ENCODE measurements at regions not wholly inside any gene's neighbourhood (a gene's known extent, or its start where the extent isn't known, plus 50 kb on each side); places are given as distances from the start of the nearest gene placed in this dataset.
A peak's percentile ranks its signal among the peaks of the same experiment; 100 is the strongest.

DNA sequence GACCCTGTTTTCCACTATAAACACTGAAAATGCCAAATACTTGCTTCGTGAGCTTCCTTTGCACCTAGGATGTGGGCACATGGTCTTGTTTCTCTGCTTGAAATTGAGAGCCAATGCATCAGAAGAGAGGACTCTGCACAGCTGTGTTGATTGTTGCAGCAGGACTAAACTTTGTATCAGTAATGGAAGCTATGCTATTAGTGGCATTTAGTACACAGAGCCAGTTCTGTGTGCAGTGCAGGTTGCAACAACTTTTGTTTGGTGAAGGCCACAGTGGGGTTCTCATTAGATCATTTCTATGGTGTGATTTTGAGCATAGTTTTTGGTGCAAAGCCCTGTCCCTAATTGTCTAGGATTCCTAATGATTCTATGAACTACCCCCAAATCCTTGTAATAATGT lies 54.4 kb upstream of the ANKRD17 start (continued):
- TF ChIP-seq SIN3A (IDR thresholded peaks at IDR 0.05; ENCODE audit: low read depth, low read length): no peak
- no peak for TF ChIP-seq ASH2L (IDR thresholded peaks at IDR 0.05; ENCODE audit: borderline replicate concordance, low read depth)
- TF ChIP-seq POU2F2 (IDR thresholded peaks at IDR 0.05; ENCODE audit: borderline replicate concordance, low read depth, low read length): no peak
- TF ChIP-seq EED (IDR thresholded peaks at IDR 0.05; ENCODE audit: low read depth): no peak
- TF ChIP-seq CEBPB (IDR thresholded peaks at IDR 0.05; ENCODE audit: borderline replicate concordance in 1 of 2, low read depth in 2 of 2, low read length in 2 of 2): no peak
- no peak for TF ChIP-seq NFIC (IDR thresholded peaks at IDR 0.05; ENCODE audit: low read depth, low read length)
- TF ChIP-seq CREB1 (IDR thresholded peaks at IDR 0.05; ENCODE audit: low read depth): no peak
- TF ChIP-seq NR2C2 (IDR thresholded peaks at IDR 0.05; ENCODE audit: borderline replicate concordance, control insufficient read depth, insufficient read length, low read depth): no peak

DNA sequence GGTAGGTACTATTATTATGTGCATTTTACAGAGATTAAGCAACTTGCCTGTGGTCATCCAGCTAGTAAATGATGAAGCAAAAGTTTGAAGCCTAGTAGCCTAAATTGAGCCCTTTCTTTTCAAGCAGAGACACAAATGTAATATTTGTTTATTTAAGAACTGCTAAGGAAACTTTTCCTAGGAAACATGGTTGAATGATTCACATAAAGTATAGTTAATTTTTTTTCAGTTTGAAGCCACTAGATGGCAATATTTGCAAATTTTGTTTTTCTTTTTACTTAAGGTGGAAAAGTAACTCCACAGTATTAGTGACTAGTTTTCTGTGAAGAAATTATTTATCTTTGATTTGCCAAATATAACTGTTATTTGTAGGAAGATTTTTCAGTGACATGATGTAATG lies 52.8 kb upstream of the ANKRD17 start:
- DNase-seq (ENCODE audit: low read depth, low spot score) (no peak), ATAC-seq (peak; percentile 40; the same call in 1 of the 3 replicates), FAIRE-seq (peak; percentile 52)
- POLR2A ChIA-PET: no interaction called here
- TF ChIP-seq, protein P1, sequence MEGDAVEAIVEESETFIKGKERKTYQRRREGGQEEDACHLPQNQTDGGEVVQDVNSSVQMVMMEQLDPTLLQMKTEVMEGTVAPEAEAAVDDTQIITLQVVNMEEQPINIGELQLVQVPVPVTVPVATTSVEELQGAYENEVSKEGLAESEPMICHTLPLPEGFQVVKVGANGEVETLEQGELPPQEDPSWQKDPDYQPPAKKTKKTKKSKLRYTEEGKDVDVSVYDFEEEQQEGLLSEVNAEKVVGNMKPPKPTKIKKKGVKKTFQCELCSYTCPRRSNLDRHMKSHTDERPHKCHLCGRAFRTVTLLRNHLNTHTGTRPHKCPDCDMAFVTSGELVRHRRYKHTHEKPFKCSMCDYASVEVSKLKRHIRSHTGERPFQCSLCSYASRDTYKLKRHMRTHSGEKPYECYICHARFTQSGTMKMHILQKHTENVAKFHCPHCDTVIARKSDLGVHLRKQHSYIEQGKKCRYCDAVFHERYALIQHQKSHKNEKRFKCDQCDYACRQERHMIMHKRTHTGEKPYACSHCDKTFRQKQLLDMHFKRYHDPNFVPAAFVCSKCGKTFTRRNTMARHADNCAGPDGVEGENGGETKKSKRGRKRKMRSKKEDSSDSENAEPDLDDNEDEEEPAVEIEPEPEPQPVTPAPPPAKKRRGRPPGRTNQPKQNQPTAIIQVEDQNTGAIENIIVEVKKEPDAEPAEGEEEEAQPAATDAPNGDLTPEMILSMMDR (IDR thresholded peaks at IDR 0.05 in 2 of 3, conservative IDR thresholded peaks at IDR 0.05 in 1 of 3; ENCODE audit: control insufficient read depth in 2 of 3, extremely low read depth in 1 of 3, insufficient read depth in 1 of 3, low read depth in 3 of 3, low read length in 3 of 3): peak in 2 of 3 experiments; percentile 27 to 47; a peak in 3 of 6 replicates
- TF ChIP-seq RAD21 (IDR thresholded peaks at IDR 0.05; ENCODE audit: insufficient read depth, low read depth, low read length) (peak; percentile 31), KDM1A (IDR thresholded peaks at IDR 0.05; ENCODE audit: borderline replicate concordance) (no peak), MXI1 (IDR thresholded peaks at IDR 0.05; ENCODE audit: low read depth, low read length) (no peak)
- no peaks in the 10 kb centered on the region for H3K9me3 ChIP-seq (replicated peaks; ENCODE audit: control insufficient read depth, insufficient read depth, low read length)
- in situ Hi-C loops (cut with MboI) (loop anchor here (10.0 kb wide), 1 partner anchor 343 kb away; no protein-coding TSS in a partner anchor), intact Hi-C loops (cut with micrococcal nuclease; ENCODE audit: unreplicated experiment) (loop anchor here (2.0 to 10.0 kb wide), 4 partner anchors 135 to 823 kb away; no protein-coding TSS in a partner anchor)
- CTCF ChIA-PET: interaction anchor here (0.8 to 2.1 kb wide), 9 partner anchors 10 to 823 kb away, joined by 3 to 10 read pairs (median 3); no protein-coding TSS in a partner anchor
- H3K79me2 ChIP-seq (ENCODE audit: control insufficient read depth, insufficient read depth, low read length): no peaks in the 10 kb centered on the region
- no peak overlapping the region for H3K4me3 ChIP-seq
- H3K4me1 ChIP-seq (ENCODE audit: control insufficient read depth, insufficient read depth, low read length): no peaks in the 10 kb centered on the region
- no peak overlapping the region for H3K4me2 ChIP-seq (ENCODE audit: control insufficient read depth, insufficient read depth)
- H2AFZ ChIP-seq (ENCODE audit: control insufficient read depth, low read depth, low read length): no peak overlapping the region
- no peaks in the 10 kb centered on the region for H3K36me3 ChIP-seq (ENCODE audit: control insufficient read depth in 2 of 2, insufficient read depth in 2 of 2, low read length in 1 of 2)
- no peak overlapping the region for H3K27ac ChIP-seq (ENCODE audit: control insufficient read depth, insufficient read depth)
- SMC1A ChIA-PET (ENCODE audit: uncharacterized antibody, unreplicated experiment): interaction anchor here (1.1 to 2.5 kb wide), 5 partner anchors 135 to 343 kb away, joined by 3 to 10 read pairs (median 5); no protein-coding TSS in a partner anchor
- no peaks in the 10 kb centered on the region for H4K20me1 ChIP-seq (ENCODE audit: control insufficient read depth, insufficient read depth)
- no peaks in the 10 kb centered on the region for H3K27me3 ChIP-seq (replicated peaks in 1 of 2; ENCODE audit: control insufficient read depth in 2 of 2, insufficient read depth in 2 of 2, low read length in 1 of 2)
- H3K9ac ChIP-seq (ENCODE audit: control insufficient read depth, insufficient read depth, low read length): no peak overlapping the region
- BruUV-seq (replicated peaks): no TSS peak
- RAD21 ChIA-PET (ENCODE audit: unreplicated experiment): interaction anchor here (4.3 kb wide), 1 partner anchor 343 kb away, joined by 18 read pairs; no protein-coding TSS in a partner anchor

All from GM12878 (cell line).